ENCODE measurements at regions not wholly inside any gene's neighbourhood (a gene's known extent, or its start where the extent isn't known, plus 50 kb on each side); places are given as distances from the start of the nearest gene placed in this dataset.

DNA sequence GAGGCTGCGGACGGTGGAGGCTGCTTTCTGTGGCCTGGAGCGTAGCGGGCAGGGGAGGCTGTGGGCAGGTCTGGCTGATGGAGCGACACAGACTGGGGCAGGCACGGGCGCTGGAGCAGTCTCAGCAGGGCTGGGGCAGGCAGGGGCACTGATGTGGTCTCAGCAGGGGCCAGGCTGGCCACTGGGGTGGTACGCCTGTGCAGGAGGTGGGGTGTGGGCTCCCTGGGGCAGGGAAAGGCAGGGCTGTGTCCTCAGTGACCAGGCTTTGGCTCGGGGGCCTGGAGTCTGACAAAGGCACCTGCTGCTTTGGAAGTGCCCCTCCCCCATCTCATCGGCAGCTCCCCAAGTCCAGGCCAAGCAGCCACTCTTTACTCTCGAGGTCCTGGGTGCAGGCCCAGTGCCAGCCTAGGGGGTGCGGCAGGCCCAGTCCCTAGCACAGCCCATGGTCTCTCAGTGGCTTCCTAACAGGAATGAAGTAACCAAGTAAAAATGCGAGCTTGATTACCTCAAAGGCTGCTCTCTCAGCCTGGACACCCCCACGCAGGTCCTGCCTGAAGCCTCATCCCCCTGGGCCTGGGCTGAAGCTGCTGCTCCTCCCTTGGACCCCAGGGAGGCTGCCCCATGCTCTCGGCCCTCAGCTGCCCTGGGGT lies 55.5 kb downstream of the ADRA2C start:
- TF ChIP-seq FOXP2 (optimal IDR thresholded peaks at IDR 0.05; ENCODE audit: borderline replicate concordance, extremely low read depth, extremely low read length, insufficient read depth) (no peak), SIN3A (IDR thresholded peaks at IDR 0.05; ENCODE audit: borderline replicate concordance, insufficient read depth, low read length) (no peak), TAF1 (IDR thresholded peaks at IDR 0.05; ENCODE audit: borderline replicate concordance, insufficient read depth, low read length) (no peak), POLR2AphosphoS5 (IDR thresholded peaks at IDR 0.05; ENCODE audit: low read depth, low read length) (no peak)
- TF ChIP-seq, protein P1, sequence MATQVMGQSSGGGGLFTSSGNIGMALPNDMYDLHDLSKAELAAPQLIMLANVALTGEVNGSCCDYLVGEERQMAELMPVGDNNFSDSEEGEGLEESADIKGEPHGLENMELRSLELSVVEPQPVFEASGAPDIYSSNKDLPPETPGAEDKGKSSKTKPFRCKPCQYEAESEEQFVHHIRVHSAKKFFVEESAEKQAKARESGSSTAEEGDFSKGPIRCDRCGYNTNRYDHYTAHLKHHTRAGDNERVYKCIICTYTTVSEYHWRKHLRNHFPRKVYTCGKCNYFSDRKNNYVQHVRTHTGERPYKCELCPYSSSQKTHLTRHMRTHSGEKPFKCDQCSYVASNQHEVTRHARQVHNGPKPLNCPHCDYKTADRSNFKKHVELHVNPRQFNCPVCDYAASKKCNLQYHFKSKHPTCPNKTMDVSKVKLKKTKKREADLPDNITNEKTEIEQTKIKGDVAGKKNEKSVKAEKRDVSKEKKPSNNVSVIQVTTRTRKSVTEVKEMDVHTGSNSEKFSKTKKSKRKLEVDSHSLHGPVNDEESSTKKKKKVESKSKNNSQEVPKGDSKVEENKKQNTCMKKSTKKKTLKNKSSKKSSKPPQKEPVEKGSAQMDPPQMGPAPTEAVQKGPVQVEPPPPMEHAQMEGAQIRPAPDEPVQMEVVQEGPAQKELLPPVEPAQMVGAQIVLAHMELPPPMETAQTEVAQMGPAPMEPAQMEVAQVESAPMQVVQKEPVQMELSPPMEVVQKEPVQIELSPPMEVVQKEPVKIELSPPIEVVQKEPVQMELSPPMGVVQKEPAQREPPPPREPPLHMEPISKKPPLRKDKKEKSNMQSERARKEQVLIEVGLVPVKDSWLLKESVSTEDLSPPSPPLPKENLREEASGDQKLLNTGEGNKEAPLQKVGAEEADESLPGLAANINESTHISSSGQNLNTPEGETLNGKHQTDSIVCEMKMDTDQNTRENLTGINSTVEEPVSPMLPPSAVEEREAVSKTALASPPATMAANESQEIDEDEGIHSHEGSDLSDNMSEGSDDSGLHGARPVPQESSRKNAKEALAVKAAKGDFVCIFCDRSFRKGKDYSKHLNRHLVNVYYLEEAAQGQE (IDR thresholded peaks at IDR 0.05; ENCODE audit: insufficient read depth in 1 of 2, low read depth in 2 of 2, low read length in 2 of 2), result no peak

DNA sequence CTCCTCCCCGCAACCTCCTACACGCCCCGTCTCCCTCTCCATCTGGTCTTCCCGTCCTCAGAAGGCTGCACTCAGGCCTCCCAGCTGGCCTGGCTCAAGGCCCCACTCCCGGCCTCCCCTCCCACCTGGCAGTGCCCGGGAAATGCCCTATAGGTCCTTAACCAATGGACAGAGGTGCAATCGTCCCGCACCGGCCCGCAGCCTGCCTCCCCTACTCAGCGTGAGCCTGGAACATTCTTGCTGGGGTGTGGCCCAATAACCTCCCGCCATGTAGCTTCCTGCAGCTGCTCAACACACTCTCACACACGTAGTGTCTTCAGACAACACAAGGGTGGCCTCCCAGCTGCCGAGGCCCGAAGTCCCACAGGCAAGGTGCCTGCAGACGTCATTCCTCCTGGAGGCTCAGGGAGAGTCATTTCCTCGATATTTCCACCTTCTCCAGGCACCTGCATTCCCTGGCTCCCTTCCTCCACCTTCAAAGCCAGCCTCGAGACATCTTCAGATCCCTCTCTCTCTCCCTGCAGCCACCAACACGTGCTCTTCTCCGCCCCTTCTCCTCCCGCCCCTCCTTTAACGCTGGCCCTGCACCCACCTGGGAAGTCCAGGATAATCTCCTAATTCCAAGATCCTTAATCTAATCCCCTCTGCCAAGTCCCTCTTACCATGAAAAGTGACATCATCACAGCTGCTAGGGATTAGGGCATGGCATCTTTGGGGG lies 56.2 kb downstream of the ADRA2C start:
- TF ChIP-seq FOXP2 (optimal IDR thresholded peaks at IDR 0.05; ENCODE audit: borderline replicate concordance, extremely low read depth, extremely low read length, insufficient read depth) (no peak), SIN3A (IDR thresholded peaks at IDR 0.05; ENCODE audit: borderline replicate concordance, insufficient read depth, low read length) (no peak), POLR2AphosphoS5 (IDR thresholded peaks at IDR 0.05; ENCODE audit: low read depth, low read length) (no peak), TAF1 (IDR thresholded peaks at IDR 0.05; ENCODE audit: borderline replicate concordance, insufficient read depth, low read length) (no peak)
- TF ChIP-seq, protein P1 (IDR thresholded peaks at IDR 0.05; ENCODE audit: insufficient read depth in 1 of 2, low read depth in 2 of 2, low read length in 2 of 2), result no peak

DNA sequence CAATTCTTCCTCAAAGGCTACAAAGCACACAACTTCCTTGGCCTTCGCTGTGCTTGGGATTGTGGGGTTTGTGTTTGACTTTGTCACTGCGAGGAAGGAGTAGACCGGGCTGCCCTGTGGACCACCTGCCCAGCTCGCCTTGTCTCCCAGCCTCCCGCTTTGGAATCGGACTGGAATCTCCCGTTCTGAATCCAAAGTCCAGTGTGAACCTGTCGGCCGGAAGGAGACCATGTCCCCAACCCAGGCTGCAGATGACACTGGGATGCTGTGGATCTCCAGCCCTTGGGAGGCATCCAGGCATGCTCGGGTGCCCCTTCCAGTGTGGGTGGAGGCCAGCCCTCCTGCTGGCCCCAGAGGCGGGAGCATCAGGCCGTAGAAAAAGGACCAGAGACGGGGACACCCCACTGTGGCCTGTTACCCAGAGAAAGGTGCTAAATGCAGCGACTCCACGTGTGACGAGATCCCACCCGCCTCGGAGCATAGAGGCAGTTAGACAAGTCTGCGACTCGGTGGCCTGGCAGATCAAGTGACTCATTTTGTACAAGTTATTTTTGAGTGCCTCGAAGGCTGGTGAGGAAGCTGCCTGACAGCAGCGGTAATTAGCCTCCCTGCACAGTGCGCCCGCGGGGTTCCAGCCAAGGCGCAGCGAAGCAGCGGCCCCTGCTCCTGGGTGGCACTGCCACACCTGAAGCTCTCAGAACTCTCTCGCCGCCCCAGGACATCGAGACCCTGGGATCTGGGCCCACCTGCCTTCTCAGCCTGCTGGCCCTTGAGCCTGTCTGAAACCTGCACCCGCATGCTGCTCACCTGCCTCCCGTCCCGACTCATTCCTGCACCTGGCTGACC lies 57.5 kb downstream of the ADRA2C start:
- TF ChIP-seq, protein P1 (IDR thresholded peaks at IDR 0.05; ENCODE audit: insufficient read depth in 1 of 2, low read depth in 2 of 2, low read length in 2 of 2), result no peak
- no peak for TF ChIP-seq POLR2AphosphoS5 (IDR thresholded peaks at IDR 0.05; ENCODE audit: low read depth, low read length)
- TF ChIP-seq SIN3A (IDR thresholded peaks at IDR 0.05; ENCODE audit: borderline replicate concordance, insufficient read depth, low read length), result no peak
- TF ChIP-seq FOXP2 (optimal IDR thresholded peaks at IDR 0.05; ENCODE audit: borderline replicate concordance, extremely low read depth, extremely low read length, insufficient read depth), result no peak
- no peak for TF ChIP-seq TAF1 (IDR thresholded peaks at IDR 0.05; ENCODE audit: borderline replicate concordance, insufficient read depth, low read length)

DNA sequence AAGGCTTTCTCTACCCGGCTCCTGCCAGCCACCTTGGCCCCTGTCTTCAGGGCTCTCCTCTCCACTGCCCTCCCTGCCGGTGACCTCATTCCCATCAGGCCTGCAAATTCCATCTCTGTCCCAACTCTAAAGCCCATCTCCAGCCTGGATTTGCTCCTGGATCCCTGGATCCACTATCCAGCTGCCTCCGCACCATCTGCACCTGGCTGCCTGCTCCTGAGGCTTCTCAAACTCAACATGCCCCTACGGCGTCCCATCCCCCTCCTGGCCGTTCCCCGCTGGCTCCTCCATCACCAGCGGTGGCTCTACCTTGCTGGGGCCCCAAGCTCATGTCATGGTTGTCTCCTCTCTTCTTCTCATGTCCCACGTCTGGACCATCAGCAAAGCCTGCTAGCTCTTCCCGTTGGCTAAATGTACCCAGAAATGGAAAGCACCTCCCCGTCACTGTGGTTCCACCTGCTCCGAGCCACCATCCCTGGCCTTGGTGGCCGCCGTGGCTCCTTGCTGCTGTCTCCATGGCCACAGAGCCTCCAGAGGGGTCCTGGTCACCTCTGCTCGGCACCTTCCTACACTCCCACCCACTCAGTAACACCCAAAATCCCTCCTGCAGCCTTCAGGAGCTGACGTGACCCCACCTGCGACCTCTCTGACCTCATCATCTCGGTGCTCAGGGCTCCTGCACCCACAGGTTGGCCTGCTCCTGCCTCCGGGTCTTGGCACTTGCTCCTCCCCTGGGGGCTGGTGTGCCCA lies 58.5 kb downstream of the ADRA2C start:
- TF ChIP-seq, protein P1 (IDR thresholded peaks at IDR 0.05; ENCODE audit: insufficient read depth in 1 of 2, low read depth in 2 of 2, low read length in 2 of 2), result no peak
- TF ChIP-seq SIN3A (IDR thresholded peaks at IDR 0.05; ENCODE audit: borderline replicate concordance, insufficient read depth, low read length) (no peak), TAF1 (IDR thresholded peaks at IDR 0.05; ENCODE audit: borderline replicate concordance, insufficient read depth, low read length) (no peak), FOXP2 (optimal IDR thresholded peaks at IDR 0.05; ENCODE audit: borderline replicate concordance, extremely low read depth, extremely low read length, insufficient read depth) (no peak), POLR2AphosphoS5 (IDR thresholded peaks at IDR 0.05; ENCODE audit: low read depth, low read length) (no peak)

Data from PFSK-1 (cell line).